ENCODE measurements at regions not wholly inside any gene's neighbourhood (a gene's known extent, or its start where the extent isn't known, plus 50 kb on each side); places are given as distances from the start of the nearest gene placed in this dataset.
"Not testable (repeated sequence)": the region's sequence is repeated elsewhere in the genome, so short reads cannot be mapped to it uniquely, and the experiment has no call there.

- H3K4me3 ChIP-seq (ENCODE audit: low read length), result no peak overlapping the region
- no peaks in the 10 kb centered on the region for H3K4me1 ChIP-seq (ENCODE audit: low read length)
- TF ChIP-seq EZH2phosphoT487 (IDR thresholded peaks at IDR 0.05; ENCODE audit: low read length), result no peak
- TF ChIP-seq, protein P1, sequence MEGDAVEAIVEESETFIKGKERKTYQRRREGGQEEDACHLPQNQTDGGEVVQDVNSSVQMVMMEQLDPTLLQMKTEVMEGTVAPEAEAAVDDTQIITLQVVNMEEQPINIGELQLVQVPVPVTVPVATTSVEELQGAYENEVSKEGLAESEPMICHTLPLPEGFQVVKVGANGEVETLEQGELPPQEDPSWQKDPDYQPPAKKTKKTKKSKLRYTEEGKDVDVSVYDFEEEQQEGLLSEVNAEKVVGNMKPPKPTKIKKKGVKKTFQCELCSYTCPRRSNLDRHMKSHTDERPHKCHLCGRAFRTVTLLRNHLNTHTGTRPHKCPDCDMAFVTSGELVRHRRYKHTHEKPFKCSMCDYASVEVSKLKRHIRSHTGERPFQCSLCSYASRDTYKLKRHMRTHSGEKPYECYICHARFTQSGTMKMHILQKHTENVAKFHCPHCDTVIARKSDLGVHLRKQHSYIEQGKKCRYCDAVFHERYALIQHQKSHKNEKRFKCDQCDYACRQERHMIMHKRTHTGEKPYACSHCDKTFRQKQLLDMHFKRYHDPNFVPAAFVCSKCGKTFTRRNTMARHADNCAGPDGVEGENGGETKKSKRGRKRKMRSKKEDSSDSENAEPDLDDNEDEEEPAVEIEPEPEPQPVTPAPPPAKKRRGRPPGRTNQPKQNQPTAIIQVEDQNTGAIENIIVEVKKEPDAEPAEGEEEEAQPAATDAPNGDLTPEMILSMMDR (IDR thresholded peaks at IDR 0.05; ENCODE audit: low read length), result no peak
- TF ChIP-seq EZH2 (optimal IDR thresholded peaks at IDR 0.05; ENCODE audit: low read depth, low read length), result no peak
- H3K27me3 ChIP-seq (replicated peaks; ENCODE audit: insufficient read depth, low read length), result no peaks in the 10 kb centered on the region
- no peaks in the 10 kb centered on the region for H3K9me2 ChIP-seq (replicated peaks; ENCODE audit: insufficient read depth, low read length)
- no peak overlapping the region for H3K4me2 ChIP-seq (ENCODE audit: low read depth, low read length)
- H3K27ac ChIP-seq (ENCODE audit: low read length), result no peak overlapping the region
- DNase-seq, result no peak
- H3F3A ChIP-seq (ENCODE audit: insufficient read depth, low read length), result no peaks in the 10 kb centered on the region
- no peaks in the 10 kb centered on the region for H3K36me3 ChIP-seq (replicated peaks; ENCODE audit: insufficient read depth, low read length)
- H3K9me3 ChIP-seq (replicated peaks; ENCODE audit: insufficient read depth, low read length), result no peaks in the 10 kb centered on the region
- no peaks in the 10 kb centered on the region for H3K79me2 ChIP-seq (ENCODE audit: low read length)
- no peak overlapping the region for H2AFZ ChIP-seq (ENCODE audit: low read length)
- H3K9ac ChIP-seq (ENCODE audit: low read length), result no peak overlapping the region
- no peaks in the 10 kb centered on the region for H4K20me1 ChIP-seq (ENCODE audit: insufficient read depth, low read length)
Observed at GRCh38 chr6:94902974-94903628, 674.2 kb upstream of the MANEA start.

- no peak overlapping the region for H3K4me3 ChIP-seq (ENCODE audit: low read length)
- no peak overlapping the region for H3K27ac ChIP-seq (ENCODE audit: low read length)
- no peaks in the 10 kb centered on the region for H3K9me2 ChIP-seq (replicated peaks; ENCODE audit: insufficient read depth, low read length)
- H4K20me1 ChIP-seq (ENCODE audit: insufficient read depth, low read length), result no peaks in the 10 kb centered on the region
- no peak for TF ChIP-seq EZH2phosphoT487 (IDR thresholded peaks at IDR 0.05; ENCODE audit: low read length)
- TF ChIP-seq, protein P1 (IDR thresholded peaks at IDR 0.05; ENCODE audit: low read length), result no peak
- TF ChIP-seq EZH2 (optimal IDR thresholded peaks at IDR 0.05; ENCODE audit: low read depth, low read length), result no peak
- no peaks in the 10 kb centered on the region for H3K27me3 ChIP-seq (replicated peaks; ENCODE audit: insufficient read depth, low read length)
- H3K4me2 ChIP-seq (ENCODE audit: low read depth, low read length), result no peak overlapping the region
- H3K79me2 ChIP-seq (ENCODE audit: low read length), result no peaks in the 10 kb centered on the region
- no peaks in the 10 kb centered on the region for H3K36me3 ChIP-seq (replicated peaks; ENCODE audit: insufficient read depth, low read length)
- H3K9me3 ChIP-seq (replicated peaks; ENCODE audit: insufficient read depth, low read length), result no peaks in the 10 kb centered on the region
- no peaks in the 10 kb centered on the region for H3K4me1 ChIP-seq (ENCODE audit: low read length)
- no peak for DNase-seq
- no peak overlapping the region for H2AFZ ChIP-seq (ENCODE audit: low read length)
- no peak overlapping the region for H3K9ac ChIP-seq (ENCODE audit: low read length)
- H3F3A ChIP-seq (ENCODE audit: insufficient read depth, low read length), result no peaks in the 10 kb centered on the region
Observed at GRCh38 chr6:94899191-94899590, 678.1 kb upstream of the MANEA start.

- no peak overlapping the region for H2AFZ ChIP-seq (ENCODE audit: low read length)
- no peaks in the 10 kb centered on the region for H3K36me3 ChIP-seq (replicated peaks; ENCODE audit: insufficient read depth, low read length)
- no peaks in the 10 kb centered on the region for H3K9me2 ChIP-seq (replicated peaks; ENCODE audit: insufficient read depth, low read length)
- no peak overlapping the region for H3K27ac ChIP-seq (ENCODE audit: low read length)
- no peaks in the 10 kb centered on the region for H3K27me3 ChIP-seq (replicated peaks; ENCODE audit: insufficient read depth, low read length)
- H4K20me1 ChIP-seq (ENCODE audit: insufficient read depth, low read length), result no peaks in the 10 kb centered on the region
- no peak overlapping the region for H3K4me3 ChIP-seq (ENCODE audit: low read length)
- no peak for DNase-seq
- no peak overlapping the region for H3K4me2 ChIP-seq (ENCODE audit: low read depth, low read length)
- no peaks in the 10 kb centered on the region for H3K9me3 ChIP-seq (replicated peaks; ENCODE audit: insufficient read depth, low read length)
- no peaks in the 10 kb centered on the region for H3K79me2 ChIP-seq (ENCODE audit: low read length)
- no peak for TF ChIP-seq EZH2phosphoT487 (IDR thresholded peaks at IDR 0.05; ENCODE audit: low read length)
- no peaks in the 10 kb centered on the region for H3K4me1 ChIP-seq (ENCODE audit: low read length)
- H3K9ac ChIP-seq (ENCODE audit: low read length), result no peak overlapping the region
- H3F3A ChIP-seq (ENCODE audit: insufficient read depth, low read length), result no peaks in the 10 kb centered on the region
Observed at GRCh38 chr6:94894300-94894699, 683.0 kb upstream of the MANEA start.

DNA sequence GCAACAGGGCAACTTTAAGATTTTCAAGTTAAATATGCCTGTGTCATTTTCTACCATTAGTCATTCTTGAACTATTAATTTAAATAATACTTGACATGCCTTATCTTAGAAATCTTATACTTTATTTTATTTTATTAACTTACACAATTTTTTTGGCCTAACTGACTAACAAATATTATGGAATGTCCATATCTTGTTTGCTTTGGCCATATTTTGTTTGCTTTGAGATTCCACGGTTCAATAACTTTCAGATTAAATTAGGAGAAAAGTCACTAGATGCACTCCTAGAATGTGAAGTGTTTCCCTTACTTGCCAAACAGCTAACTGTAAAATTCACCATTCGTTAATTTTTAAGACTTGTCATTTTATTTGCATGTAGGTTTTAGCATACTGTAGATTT is 684.0 kb upstream of the MANEA start:
- no peaks in the 10 kb centered on the region for H3K4me1 ChIP-seq (ENCODE audit: low read length)
- H3K9ac ChIP-seq (ENCODE audit: low read length), result no peak overlapping the region
- no peaks in the 10 kb centered on the region for H3K36me3 ChIP-seq (replicated peaks; ENCODE audit: insufficient read depth, low read length)
- no peak overlapping the region for H3K4me2 ChIP-seq (ENCODE audit: low read depth, low read length)
- TF ChIP-seq, protein P1 (IDR thresholded peaks at IDR 0.05; ENCODE audit: low read length), result no peak
- no peak for TF ChIP-seq EZH2phosphoT487 (IDR thresholded peaks at IDR 0.05; ENCODE audit: low read length)
- no peak for TF ChIP-seq EZH2 (optimal IDR thresholded peaks at IDR 0.05; ENCODE audit: low read depth, low read length)
- no peak overlapping the region for H2AFZ ChIP-seq (ENCODE audit: low read length)
- no peak overlapping the region for H3K27ac ChIP-seq (ENCODE audit: low read length)
- DNase-seq, result no peak
- H3K9me2 ChIP-seq (replicated peaks; ENCODE audit: insufficient read depth, low read length), result no peaks in the 10 kb centered on the region
- H3K9me3 ChIP-seq (replicated peaks; ENCODE audit: insufficient read depth, low read length), result no peaks in the 10 kb centered on the region
- H3K27me3 ChIP-seq (replicated peaks; ENCODE audit: insufficient read depth, low read length), result no peaks in the 10 kb centered on the region
- no peaks in the 10 kb centered on the region for H3K79me2 ChIP-seq (ENCODE audit: low read length)
- no peaks in the 10 kb centered on the region for H4K20me1 ChIP-seq (ENCODE audit: insufficient read depth, low read length)
- H3K4me3 ChIP-seq (ENCODE audit: low read length), result no peak overlapping the region
- no peaks in the 10 kb centered on the region for H3F3A ChIP-seq (ENCODE audit: insufficient read depth, low read length)

DNA sequence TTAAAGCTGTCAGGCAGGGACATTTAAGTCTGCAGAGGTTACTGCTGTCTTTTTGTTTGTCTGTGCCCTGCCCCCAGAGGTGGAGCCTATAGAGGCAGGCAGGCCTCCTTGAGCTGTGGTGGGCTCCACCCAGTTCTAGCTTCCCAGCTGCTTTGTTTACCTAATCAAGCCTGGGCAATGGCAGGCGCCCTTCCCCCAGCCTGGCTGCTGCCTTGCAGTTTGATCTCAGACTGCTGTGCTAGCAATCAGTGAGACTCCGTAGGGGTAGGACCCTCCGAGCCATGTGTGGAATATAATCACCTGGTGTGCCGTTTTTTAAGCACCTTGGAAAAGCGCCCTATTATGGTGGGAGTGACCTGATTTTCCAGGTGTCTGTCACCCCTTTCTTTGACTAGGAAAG is 703.5 kb upstream of the MANEA start:
- Histone ChIP-seq H2AFZ (ENCODE audit: low read length) (peak overlapping the region; percentile 74; the same call in 1 of the 2 replicates), H3K4me3 (ENCODE audit: low read length) (peak overlapping the region; percentile 33; the same call in 1 of the 2 replicates)
- not testable (repeated sequence) for H3K4me2 ChIP-seq (ENCODE audit: low read depth, low read length); H3K36me3 ChIP-seq (replicated peaks; ENCODE audit: insufficient read depth, low read length); H3K4me1 ChIP-seq (ENCODE audit: low read length); H3K79me2 ChIP-seq (ENCODE audit: low read length); H3K9me2 ChIP-seq (replicated peaks; ENCODE audit: insufficient read depth, low read length); H3K27me3 ChIP-seq (replicated peaks; ENCODE audit: insufficient read depth, low read length); DNase-seq; H3K27ac ChIP-seq (ENCODE audit: low read length); H4K20me1 ChIP-seq (ENCODE audit: insufficient read depth, low read length); H3K9me3 ChIP-seq (replicated peaks; ENCODE audit: insufficient read depth, low read length); H3F3A ChIP-seq (ENCODE audit: insufficient read depth, low read length); H3K9ac ChIP-seq (ENCODE audit: low read length)

Measured in MM.1S (cell line).